ENCODE measurements at regions not wholly inside any gene's neighbourhood (a gene's known extent, or its start where the extent isn't known, plus 50 kb on each side); places are given as distances from the start of the nearest gene placed in this dataset.

GRCh38 chr16:86383488-86384262, 126.7 kb upstream of the FOXF1 start:
- TF ChIP-seq CTCF (IDR thresholded peaks at IDR 0.05; ENCODE audit: low read length): no peak
- TF ChIP-seq EZH2 (optimal IDR thresholded peaks at IDR 0.05; ENCODE audit: low read depth, low read length): no peak
